CD4-positive, alpha-beta T cell treated with Interleukin-17A for 4 hours (primary cell): ENCODE measurements at regions not wholly inside any gene's neighbourhood (a gene's known extent, or its start where the extent isn't known, plus 50 kb on each side); places are given as distances from the start of the nearest gene placed in this dataset.

Experiments
- DNase-seq: peaks from one replicate; pipeline ENCODE4 v3.0.0-alpha.2; 2020; ENCODE audit warnings: mixed read lengths

- no peak for DNase-seq
Observed at GRCh38 chr16:6023449-6023848, 925.9 kb upstream of the EEF2KMT start.

GRCh38 chr16:6021276-6021943 lies 923.8 kb upstream of the EEF2KMT start:
- no peak for DNase-seq

- DNase-seq, result no peak
Observed at GRCh38 chr16:6020162-6020985, 922.8 kb upstream of the EEF2KMT start.

- no peak for DNase-seq
Observed at GRCh38 chr16:6019490-6019991, 921.9 kb upstream of the EEF2KMT start.

GRCh38 chr16:6018848-6019489 lies 921.4 kb upstream of the EEF2KMT start:
- no peak for DNase-seq

- DNase-seq, result no peak
Observed at GRCh38 chr16:6016530-6017184, 919.1 kb upstream of the EEF2KMT start.

- DNase-seq, result no peak
Observed at GRCh38 chr16:6012716-6013115, 915.1 kb upstream of the EEF2KMT start.

- no peak for DNase-seq
Observed at GRCh38 chr16:6009151-6009550, 911.6 kb upstream of the EEF2KMT start.

- DNase-seq, result no peak
Observed at GRCh38 chr16:6008670-6009069, 911.1 kb upstream of the EEF2KMT start.

- no peak for DNase-seq
Observed at GRCh38 chr16:5993356-5993755, 895.8 kb upstream of the EEF2KMT start.

GRCh38 chr16:5982979-5983378 lies 885.4 kb upstream of the EEF2KMT start:
- DNase-seq, result no peak

GRCh38 chr16:5979905-5980550 lies 882.4 kb upstream of the EEF2KMT start:
- DNase-seq, result no peak

GRCh38 chr16:5977329-5977728 lies 879.7 kb upstream of the EEF2KMT start:
- no peak for DNase-seq

GRCh38 chr16:5972747-5973146 lies 875.2 kb upstream of the EEF2KMT start:
- DNase-seq, result no peak

GRCh38 chr16:5971924-5972323 lies 874.3 kb upstream of the EEF2KMT start:
- no peak for DNase-seq

- no peak for DNase-seq
Observed at GRCh38 chr16:5971106-5971505, 873.5 kb upstream of the EEF2KMT start.

- DNase-seq, result no peak
Observed at GRCh38 chr16:5966004-5966403, 868.4 kb upstream of the EEF2KMT start.

GRCh38 chr16:5965321-5965720 lies 867.7 kb upstream of the EEF2KMT start:
- DNase-seq, result no peak

GRCh38 chr16:5951486-5951885 lies 853.9 kb upstream of the EEF2KMT start:
- DNase-seq, result no peak

- no peak for DNase-seq
Observed at GRCh38 chr16:5944971-5945370, 847.4 kb upstream of the EEF2KMT start.

- no peak for DNase-seq
Observed at GRCh38 chr16:5938607-5939006, 841.0 kb upstream of the EEF2KMT start.

GRCh38 chr16:5932906-5933305 lies 835.3 kb upstream of the EEF2KMT start:
- DNase-seq, result no peak
